ENCODE measurements at regions not wholly inside any gene's neighbourhood (a gene's known extent, or its start where the extent isn't known, plus 50 kb on each side); places are given as distances from the start of the nearest gene placed in this dataset.

GRCh38 chr9:3018691-3019230 is 174.9 kb upstream of the PUM3 start:
- H3K4me1 Mint-ChIP-seq (ENCODE audit: unreplicated experiment): peaks cover 9% of the 10 kb centered on the region
- no peak for DNase-seq (ENCODE audit: extremely low spot score, unreplicated experiment)
- H3K27ac Mint-ChIP-seq: no peak overlapping the region
- TF ChIP-seq CTCF (conservative IDR thresholded peaks at IDR 0.05): no peak
- peaks cover 4% of the 10 kb centered on the region for H3K36me3 Mint-ChIP-seq
- H3K4me3 Mint-ChIP-seq: no peak overlapping the region
- no peaks in the 10 kb centered on the region for H3K9me3 Mint-ChIP-seq
- no peaks in the 10 kb centered on the region for H3K27me3 Mint-ChIP-seq

GRCh38 chr9:3018071-3018470 is 174.2 kb upstream of the PUM3 start:
- no peak overlapping the region for H3K4me3 Mint-ChIP-seq
- no peaks in the 10 kb centered on the region for H3K27me3 Mint-ChIP-seq
- H3K36me3 Mint-ChIP-seq: peaks cover 4% of the 10 kb centered on the region
- H3K4me1 Mint-ChIP-seq (ENCODE audit: unreplicated experiment): peaks cover 9% of the 10 kb centered on the region
- no peak overlapping the region for H3K27ac Mint-ChIP-seq
- TF ChIP-seq CTCF (conservative IDR thresholded peaks at IDR 0.05): no peak
- no peak for DNase-seq (ENCODE audit: extremely low spot score, unreplicated experiment)
- H3K9me3 Mint-ChIP-seq: no peaks in the 10 kb centered on the region

- H3K4me1 Mint-ChIP-seq (ENCODE audit: unreplicated experiment): peaks cover 10% of the 10 kb centered on the region
- no peaks in the 10 kb centered on the region for H3K27me3 Mint-ChIP-seq
- no peak overlapping the region for H3K27ac Mint-ChIP-seq
- H3K36me3 Mint-ChIP-seq: no peaks in the 10 kb centered on the region
- TF ChIP-seq CTCF (conservative IDR thresholded peaks at IDR 0.05): no peak
- H3K9me3 Mint-ChIP-seq: peaks cover 5% of the 10 kb centered on the region
- no peak overlapping the region for H3K4me3 Mint-ChIP-seq
- no peak for DNase-seq (ENCODE audit: extremely low spot score, unreplicated experiment)
These were observed 170.3 kb upstream of the PUM3 start for GRCh38 chr9:3014178-3014577.

GRCh38 chr9:3012842-3013241 is 168.9 kb upstream of the PUM3 start:
- Mint-ChIP-seq H3K27ac (no peak overlapping the region), H3K36me3 (no peaks in the 10 kb centered on the region), H3K4me3 (no peak overlapping the region), H3K4me1 (ENCODE audit: unreplicated experiment) (peaks cover 10% of the 10 kb centered on the region), H3K27me3 (no peaks in the 10 kb centered on the region), H3K9me3 (peaks cover 5% of the 10 kb centered on the region)
- TF ChIP-seq CTCF (conservative IDR thresholded peaks at IDR 0.05): no peak
- no peak for DNase-seq (ENCODE audit: extremely low spot score, unreplicated experiment)

- Mint-ChIP-seq H3K27me3 (no peaks in the 10 kb centered on the region), H3K27ac (no peak overlapping the region), H3K36me3 (no peaks in the 10 kb centered on the region), H3K4me1 (ENCODE audit: unreplicated experiment) (peaks cover 14% of the 10 kb centered on the region), H3K9me3 (peaks cover 5% of the 10 kb centered on the region), H3K4me3 (no peak overlapping the region)
- no peak for DNase-seq (ENCODE audit: extremely low spot score, unreplicated experiment)
- no peak for TF ChIP-seq CTCF (conservative IDR thresholded peaks at IDR 0.05)
These were observed 168.3 kb upstream of the PUM3 start for GRCh38 chr9:3012245-3012644.

GRCh38 chr9:3008091-3008490 is 164.2 kb upstream of the PUM3 start:
- Mint-ChIP-seq H3K27ac (no peak overlapping the region), H3K9me3 (peaks cover 5% of the 10 kb centered on the region), H3K36me3 (no peaks in the 10 kb centered on the region), H3K27me3 (no peaks in the 10 kb centered on the region), H3K4me1 (ENCODE audit: unreplicated experiment) (peaks cover 36% of the 10 kb centered on the region), H3K4me3 (no peak overlapping the region)
- TF ChIP-seq CTCF (conservative IDR thresholded peaks at IDR 0.05): no peak
- DNase-seq (ENCODE audit: extremely low spot score, unreplicated experiment): no peak
